Endometrium (tissue), 2 donors: ENCODE measurements at regions not wholly inside any gene's neighbourhood (a gene's known extent, or its start where the extent isn't known, plus 50 kb on each side); places are given as distances from the start of the nearest gene placed in this dataset.

Experiments used
- FAIRE-seq: peaks from 2 replicates; lab custom pipeline; 2012; peaks lifted over from hg19 to GRCh38; lab: Jason Lieb, UNC
- donor health status: control.
- donor health status: control.

DNA sequence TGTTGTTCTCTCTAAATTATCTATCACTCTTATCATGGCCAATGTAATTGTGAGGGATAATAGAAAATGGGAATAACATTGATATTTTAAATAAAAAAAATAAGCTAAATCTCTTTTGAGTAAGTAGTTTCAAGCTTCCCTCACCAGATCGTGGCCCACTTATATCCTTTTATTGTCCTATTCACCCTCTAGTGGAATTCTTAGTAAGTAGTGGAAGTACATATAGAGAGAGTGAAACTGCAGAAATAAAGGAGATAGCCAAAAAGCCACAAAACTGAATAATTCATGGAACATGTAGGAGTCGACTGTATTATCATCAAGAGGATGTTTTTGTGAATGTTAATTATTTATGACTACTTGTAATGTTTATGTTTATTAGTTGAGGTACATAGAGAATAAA lies 66.1 kb upstream of the DTNA start:
- FAIRE-seq, result no peak

DNA sequence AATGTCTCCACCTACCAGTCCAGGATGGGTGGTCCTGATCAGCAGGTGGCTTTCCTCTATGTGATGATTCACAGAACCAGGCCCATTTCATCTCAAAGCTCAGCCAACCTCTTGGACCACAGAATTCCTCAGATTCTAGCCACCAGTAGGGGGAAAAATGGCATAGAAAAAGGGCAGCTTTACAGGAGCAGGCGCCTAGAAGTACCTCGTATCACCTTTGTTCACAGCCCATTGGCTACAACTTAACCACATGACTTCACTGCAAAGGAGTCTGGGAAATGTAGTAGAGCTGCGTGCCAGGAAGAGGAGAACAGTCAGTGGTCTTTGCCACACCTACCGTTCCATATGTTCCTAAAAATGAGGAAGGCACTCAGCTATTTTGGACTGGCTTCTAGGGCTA lies 62.8 kb upstream of the DTNA start:
- FAIRE-seq, result no peak

DNA sequence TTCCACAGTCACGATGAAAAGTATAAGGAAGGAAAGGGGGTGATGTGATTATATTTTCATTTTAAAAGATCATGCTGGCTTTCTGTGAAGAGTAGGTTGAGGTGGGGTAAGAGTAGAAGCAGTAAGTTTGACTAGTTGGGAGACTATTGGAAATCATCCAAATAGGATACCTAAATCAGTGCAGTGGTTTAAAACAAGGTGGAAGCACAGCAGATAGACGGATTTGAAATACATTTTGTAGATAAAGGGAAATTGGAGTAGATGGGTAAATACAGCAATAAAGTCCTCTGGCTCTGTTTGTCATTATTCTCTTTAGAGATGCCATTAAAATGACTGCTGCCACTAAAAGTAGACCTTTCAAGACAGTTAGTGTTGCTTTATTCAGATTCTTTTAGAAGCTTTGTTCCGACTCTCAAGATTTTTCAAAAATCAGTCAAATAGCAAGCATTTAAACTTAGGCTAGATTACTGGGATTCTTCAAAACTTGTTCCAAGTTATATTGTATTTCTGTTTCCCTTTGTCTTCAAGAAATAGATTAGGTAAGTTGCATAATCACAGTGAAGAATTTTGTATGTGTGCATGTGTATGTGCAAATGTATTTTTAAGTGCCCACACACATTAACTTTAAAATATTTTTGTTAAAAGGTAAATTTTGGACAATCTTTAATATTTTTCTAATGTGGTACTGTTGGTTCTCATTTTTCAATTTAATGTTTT lies 61.7 kb upstream of the DTNA start:
- no peak for FAIRE-seq

DNA sequence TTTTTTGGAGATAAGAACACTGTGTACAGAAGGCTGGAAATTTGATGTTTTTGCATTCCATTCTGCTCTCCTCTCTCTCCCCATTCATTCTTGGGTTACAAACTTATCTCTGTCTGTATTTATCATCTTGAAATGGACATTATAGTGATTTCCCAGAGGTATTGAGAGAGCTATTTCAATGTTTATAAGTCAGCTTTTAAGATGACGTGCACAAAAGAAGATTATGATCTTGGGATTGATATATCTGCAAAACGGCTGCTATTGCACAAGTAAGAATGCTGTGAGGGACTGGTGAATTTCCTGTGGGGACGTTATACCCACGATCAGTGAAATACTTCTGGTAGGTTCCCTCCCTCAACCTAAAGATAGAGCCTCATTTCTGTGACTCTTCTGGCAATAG lies 61.0 kb upstream of the DTNA start:
- no peak for FAIRE-seq

DNA sequence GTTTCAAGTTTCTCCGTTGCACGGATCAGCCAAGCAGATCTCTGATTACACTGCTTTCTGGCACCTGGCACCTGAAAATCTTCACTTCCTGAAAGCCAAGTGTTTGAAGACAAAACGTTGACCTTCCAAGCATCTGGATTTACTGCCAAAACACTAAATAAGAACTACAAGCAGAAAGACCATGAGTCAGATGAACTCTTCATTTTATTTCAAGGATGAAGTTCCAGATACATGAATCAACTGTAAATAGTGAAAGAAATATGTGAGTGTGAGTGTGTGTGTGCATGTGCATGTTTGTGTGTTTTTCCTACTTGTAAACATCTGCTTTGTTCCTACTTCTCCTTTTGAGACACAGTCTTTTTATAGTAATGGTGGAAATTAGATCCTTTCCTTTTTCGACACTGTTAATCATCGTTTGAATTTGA lies 60.0 kb upstream of the DTNA start:
- FAIRE-seq, result no peak

DNA sequence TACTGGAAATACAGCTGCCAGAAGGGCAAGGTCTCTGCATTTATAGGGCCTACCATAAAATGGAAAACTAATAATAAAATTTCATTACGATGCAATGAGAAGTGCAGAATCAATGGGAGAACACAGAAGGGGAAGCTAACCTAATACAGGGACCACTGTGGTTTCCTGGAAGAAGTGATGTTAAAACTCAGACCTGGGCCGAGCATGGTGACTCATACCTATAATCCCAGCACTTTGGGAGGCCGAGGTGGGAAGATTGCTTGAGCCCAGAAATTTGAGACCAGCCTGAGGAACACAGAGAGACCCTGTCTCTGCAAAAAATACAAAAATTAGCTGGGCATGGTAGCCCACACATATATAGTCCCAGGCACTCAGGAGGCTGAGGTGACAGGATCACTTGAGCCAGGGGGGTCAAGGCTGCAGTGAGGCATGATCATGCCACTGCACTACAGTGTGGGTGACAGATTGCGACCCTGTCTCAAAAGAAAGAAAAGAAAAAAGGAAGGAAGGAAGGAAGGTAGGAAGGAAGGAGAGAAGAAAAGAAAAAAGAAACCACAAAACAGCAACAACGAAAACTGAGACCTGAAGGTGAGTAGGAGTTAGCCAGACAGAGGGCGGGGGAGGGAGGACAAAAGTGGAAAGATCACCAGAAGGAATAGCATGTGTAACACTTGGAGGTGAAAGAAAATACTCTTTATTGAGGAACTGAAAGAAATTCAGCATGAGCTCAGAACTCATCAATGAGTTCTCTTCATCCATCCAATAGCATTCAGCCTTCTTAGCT lies 58.3 kb upstream of the DTNA start:
- no peak for FAIRE-seq

DNA sequence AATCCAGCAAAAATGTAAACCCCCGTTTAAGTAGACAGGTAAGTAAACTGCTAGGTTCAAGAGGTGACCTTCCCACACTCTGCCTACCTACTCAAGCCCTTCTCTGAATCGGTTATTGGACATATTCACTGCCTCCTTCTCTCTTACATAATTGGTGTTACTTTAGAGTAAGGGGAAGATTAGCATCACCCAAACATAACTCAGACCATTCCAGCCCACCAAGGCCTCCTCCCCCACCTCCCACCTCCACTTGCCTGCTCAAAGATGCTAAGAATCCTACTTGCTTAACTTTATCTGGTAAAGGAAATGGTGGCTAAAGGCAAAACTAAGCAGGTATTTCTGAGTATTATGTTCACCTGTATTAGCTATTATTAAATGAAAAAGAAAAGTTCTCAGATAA lies 55.0 kb upstream of the DTNA start:
- FAIRE-seq, result no peak

DNA sequence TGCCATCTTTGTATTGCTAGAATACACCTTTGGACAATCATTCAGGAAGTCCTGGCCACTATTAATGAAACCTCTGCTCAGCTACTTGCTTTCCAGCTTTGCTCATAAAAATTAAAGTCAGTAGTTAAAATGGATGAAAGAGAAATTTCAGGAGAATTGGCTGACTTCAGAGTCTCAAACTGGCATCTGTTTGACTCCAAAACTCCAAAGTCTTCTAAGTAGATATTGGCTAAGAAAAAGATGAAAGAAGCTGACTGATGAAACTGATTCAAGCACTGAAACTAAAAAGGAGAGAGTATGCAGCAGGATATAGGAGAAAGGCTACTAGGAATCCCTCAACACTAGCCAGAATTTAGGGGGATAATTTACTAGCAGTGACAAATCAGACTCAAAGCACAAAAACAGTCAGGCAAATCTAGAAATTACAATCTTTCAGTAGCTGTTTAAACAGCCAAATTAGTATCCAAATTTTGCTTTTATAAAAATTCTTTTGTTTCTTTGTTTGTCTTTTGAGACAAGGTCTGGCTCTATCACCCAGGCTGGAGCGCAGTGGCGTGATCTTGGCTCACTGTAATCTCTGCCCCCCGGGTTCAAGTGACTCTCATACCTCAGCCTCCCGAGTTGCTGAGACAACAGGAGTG lies 52.1 kb upstream of the DTNA start:
- FAIRE-seq, result no peak

DNA sequence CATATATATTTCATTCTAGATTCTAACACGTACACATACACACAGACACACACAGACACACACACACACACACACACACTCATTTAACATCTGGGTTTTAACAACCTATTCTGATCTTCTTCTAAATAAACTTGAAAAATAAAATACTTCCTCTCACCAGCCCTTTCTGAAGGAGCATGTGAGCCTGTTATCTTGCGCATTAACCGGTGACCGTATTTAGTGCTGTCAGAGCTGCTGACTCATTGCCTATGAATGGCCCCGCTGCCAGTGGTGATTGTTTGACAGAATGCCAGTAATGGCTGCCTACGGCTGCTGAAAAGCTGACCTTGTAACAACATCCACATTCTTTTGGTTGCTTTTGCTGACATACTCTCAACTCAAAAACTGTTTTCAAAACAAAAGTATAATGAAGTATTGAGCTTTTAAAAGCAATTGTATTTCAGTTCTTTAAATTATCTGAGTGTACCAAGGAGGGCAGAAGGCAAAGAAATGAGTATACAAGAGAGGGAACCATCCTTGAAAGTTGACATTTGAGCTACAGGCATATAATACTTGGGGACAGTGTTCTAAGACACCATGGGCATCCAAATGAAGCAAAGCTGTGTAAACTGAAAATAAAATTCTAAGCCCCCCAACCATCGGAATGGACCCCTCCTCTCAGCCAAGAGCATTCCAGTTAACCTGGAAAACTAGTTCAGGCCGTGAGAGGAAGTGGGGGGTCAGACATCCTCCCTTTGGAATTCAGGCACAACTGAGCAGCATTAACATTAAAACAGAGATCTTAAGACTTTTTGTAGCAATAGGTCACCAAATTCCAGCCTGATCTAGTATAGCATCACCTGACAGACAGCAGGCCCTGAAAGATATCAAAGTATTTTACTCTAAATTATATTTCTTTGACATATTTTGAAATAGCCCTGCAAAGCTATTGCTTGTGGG lies 50.2 kb upstream of the DTNA start:
- FAIRE-seq, result peak; percentile 94
